Fibroblast of lung (primary cell): ENCODE measurements at regions not wholly inside any gene's neighbourhood (a gene's known extent, or its start where the extent isn't known, plus 50 kb on each side); places are given as distances from the start of the nearest gene placed in this dataset.
"Not testable (repeated sequence)": the region's sequence is repeated elsewhere in the genome, so short reads cannot be mapped to it uniquely, and the experiment has no call there.

ENCODE experiments used
- CTCF ChIP-seq, 2 donors: IDR thresholded peaks in 1 of 2; conservative IDR thresholded peaks in 1 of 2; 1 replicate in 1 of 2; 2 replicates in 1 of 2; pipeline ENCODE4 v1.5.1; 2011 to 2012; ENCODE audit warnings: low read length in 2 of 2, control low read depth in 1 of 2, inconsistent platforms in 1 of 2, low read depth in 1 of 2, mild to moderate bottlenecking in 1 of 2
- EZH2 ChIP-seq: IDR thresholded peaks from 2 replicates; pipeline ENCODE4 v1.5.1; 2012; ENCODE audit warnings: low read length, control low read depth, mild to moderate bottlenecking; ENCODE audit errors: missing control alignments

GRCh38 chr16:88150456-88151128, 199.4 kb downstream of the BANP start:
- not testable (repeated sequence) for TF ChIP-seq CTCF (conservative IDR thresholded peaks at IDR 0.05 in 1 of 2, IDR thresholded peaks at IDR 0.05 in 1 of 2; ENCODE audit: low read depth in 1 of 2, low read length in 2 of 2); EZH2
